NCI-H1092 treated with DMSO at 0.1 percent for 48 hours (cell line): ENCODE measurements at regions not wholly inside any gene's neighbourhood (a gene's known extent, or its start where the extent isn't known, plus 50 kb on each side); places are given as distances from the start of the nearest gene placed in this dataset.

Experiments used
- DNase-seq: peaks from one replicate; lab custom pipeline; 2025; lab: John Stamatoyannopoulos, UW

- no peak for DNase-seq
Observed at GRCh38 chr6:5946701-5947100, 60.0 kb downstream of the NRN1 start.

DNA sequence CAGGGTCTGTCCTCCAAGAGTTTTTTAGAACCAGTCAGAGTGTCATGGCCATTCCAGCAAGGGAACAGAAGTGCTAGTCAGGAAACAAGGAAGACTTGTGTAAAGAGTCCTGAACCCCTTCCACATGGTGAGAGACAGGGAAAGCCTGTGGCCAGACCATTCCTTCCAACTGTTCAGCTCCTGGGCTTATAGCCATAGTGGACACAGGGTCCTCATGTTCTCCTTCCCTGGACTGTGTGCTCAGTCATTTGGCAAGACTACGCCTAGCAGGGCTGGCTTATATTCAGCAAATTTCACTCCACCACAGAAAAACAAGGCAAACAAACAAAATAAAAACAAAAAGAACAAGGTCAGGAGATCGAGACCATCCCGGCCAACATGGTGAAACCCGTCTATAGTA lies 60.5 kb downstream of the NRN1 start:
- no peak for DNase-seq

DNA sequence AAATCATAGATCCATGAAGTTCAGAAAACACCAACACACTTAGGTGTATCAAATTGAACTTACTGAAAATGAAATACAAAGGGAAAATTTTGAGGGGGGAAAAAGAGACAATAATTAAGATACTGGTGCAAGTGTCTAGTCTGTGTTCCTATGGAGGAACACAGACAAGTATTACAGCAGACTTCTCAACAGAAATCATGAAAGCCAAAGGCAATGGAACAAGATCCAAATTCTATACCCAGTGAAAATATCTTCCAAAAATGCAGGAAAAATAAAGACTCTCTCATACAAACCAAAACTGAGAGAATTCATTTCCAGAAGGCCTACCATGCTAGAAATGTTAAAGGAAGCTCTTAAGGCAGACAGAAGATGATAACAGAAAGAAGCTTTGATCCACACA lies 63.1 kb downstream of the NRN1 start:
- no peak for DNase-seq

GRCh38 chr6:5942591-5942990 lies 64.1 kb downstream of the NRN1 start:
- DNase-seq: no peak

DNA sequence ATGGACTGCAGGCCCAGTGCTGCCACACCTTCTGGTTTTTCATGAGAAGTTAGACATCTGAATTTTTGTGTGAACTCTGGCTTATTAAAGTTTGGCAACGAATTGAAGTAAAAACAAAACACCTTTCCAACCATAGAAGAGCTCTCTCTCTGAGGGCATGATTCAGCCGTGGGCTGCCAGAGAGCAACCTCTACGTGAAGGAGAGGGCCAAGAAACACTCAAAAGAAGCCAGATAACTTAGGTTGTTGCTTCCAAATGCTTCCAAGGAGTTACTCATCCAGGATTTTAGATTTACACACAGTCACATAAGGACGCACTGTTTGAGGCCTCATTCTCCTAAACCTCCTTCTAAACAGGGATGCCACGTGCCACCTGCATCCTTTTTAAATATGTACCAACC lies 65.5 kb downstream of the NRN1 start:
- DNase-seq: no peak

- DNase-seq: no peak
Observed at GRCh38 chr6:5938934-5939333, 67.8 kb downstream of the NRN1 start.

DNA sequence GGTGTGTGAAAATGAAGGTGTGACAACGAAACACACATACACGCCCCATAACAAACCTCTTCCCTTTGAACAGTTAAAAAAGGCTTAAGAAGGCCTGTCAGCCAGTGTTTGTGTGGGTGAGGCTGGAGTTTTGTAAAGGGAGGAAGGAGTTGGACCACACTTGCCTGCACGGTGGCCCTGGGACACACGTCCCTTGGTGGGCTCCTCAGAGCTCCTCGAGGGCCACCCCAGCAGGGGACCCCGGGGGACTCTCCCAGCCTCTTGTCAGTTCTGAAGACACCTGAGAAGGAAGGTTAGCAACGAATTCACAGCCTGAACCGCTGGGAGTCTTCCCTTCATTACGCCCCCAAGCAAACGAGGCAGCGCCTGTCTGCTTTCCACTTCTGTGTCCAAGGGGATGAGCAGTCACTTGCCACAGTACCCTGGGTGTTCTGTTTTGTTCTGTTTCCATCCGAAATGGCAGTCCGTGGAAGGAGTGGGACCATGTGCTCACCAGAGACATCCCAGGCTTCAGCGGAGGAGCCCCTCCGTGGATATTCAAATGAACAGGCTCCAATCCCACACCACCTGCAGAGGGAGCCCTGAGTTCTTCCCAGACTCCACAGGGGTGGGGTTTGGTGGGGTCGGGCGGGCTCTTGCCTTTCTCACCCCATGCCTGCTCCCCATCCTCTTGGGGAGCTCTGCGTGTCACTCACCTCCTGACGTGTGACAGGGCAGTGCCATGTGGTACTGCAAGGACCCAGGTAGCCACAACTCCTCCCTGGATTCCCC lies 68.6 kb downstream of the NRN1 start:
- DNase-seq: no peak

DNA sequence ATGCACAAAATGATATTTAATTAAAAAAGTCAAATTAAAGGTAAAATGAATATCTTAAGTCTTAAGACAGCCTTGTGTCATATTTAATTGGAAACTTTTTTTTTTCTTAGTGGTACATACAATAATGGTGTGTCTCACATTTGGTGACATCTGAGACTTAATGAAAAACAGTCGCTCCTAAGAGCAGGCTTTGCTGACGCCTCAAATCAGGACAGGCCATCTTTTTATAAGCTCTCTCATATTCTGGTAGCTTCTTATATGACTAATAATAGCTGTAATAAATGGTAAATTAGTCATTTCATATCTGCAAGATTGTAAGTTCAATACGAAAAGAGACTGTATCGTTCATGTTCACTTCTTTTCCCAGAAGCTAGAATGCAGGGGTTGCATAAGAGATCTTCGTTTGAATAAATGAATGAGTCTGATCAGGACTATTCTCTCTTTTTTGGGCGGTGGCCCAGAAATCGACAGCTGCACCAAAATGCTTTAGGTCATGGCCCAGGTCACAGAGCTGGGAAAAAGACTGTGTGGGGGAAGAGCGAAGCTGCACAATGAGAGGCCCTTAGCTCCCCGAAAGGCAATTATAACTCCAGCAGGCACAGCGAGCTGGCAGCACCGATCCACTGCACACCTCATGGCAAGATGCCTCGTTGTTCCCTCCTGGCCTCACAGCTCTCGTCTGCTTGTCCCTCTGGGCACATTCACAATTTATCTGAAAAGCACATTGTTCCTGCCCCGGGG lies 69.4 kb downstream of the NRN1 start:
- peak; percentile 35 for DNase-seq

GRCh38 chr6:5936631-5937030 lies 70.1 kb downstream of the NRN1 start:
- DNase-seq: no peak

DNA sequence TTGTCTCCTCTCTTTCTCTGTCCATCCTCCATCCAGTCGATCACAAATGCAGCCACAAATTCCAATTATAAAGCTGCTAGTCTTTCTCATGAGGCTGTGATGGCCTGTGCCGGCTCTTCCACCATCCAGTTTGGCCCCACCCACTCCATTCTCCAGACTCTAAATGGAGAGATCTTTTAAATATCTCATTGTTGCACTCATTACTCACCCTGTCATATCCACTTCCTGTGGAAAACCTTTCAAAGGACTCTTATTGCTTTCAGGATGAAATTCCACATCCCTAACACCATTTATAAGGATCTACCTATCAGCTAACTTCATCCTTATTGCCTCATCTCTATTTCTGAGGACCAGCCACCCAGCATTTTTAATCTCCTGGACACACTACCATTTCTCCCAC lies 70.6 kb downstream of the NRN1 start:
- no peak for DNase-seq

DNA sequence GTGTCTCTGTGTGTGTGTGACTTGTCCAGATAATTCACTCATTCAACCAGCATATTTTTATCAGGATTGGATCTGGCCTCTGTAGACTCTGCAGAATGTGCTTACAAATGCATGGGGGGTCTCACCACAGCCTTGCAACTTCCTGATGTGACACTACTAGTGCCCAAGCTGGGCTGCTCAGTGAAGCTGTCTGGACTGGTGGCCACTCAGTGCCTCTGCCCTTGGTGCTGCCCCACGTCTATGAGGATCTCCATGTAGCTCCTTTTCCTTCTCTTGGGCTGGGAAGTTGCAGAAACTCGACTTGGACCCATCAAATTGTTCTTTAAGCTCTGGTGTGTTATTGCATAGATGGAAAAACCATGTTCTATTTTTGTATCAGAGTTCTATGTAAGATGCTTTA lies 75.8 kb downstream of the NRN1 start:
- no peak for DNase-seq

DNA sequence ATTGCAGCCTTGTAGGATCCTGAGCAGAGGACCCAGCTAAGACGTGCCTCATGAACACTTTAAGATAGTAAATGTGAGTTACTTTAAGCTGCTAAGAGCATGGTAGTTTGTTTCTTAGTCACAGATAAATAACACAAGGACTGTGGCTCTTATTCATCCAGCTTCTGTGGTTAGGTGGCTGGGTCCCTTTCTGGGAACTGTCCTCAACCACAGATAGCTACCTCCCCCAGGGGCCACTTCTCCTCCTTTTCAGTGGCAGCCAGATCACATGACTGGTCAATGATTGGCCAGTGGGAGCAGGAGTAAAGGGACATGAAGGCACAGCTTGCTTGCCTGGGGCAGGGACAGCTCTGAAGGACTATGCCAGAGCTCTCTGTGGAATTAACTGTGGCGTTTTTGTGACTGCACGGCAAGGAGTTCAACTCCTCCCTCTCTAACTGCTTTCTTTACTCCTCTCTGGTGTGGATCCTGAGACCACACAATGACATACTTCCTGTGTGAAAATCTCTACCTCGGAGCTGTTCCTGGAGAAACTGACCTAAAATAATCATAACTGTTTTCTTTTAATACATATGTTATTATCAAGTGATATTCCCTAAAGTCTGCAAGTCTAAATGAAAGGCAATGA lies 76.5 kb downstream of the NRN1 start:
- no peak for DNase-seq

GRCh38 chr6:5923840-5924239 lies 82.9 kb downstream of the NRN1 start:
- no peak for DNase-seq

GRCh38 chr6:5922230-5922629 lies 84.5 kb downstream of the NRN1 start:
- no peak for DNase-seq

DNA sequence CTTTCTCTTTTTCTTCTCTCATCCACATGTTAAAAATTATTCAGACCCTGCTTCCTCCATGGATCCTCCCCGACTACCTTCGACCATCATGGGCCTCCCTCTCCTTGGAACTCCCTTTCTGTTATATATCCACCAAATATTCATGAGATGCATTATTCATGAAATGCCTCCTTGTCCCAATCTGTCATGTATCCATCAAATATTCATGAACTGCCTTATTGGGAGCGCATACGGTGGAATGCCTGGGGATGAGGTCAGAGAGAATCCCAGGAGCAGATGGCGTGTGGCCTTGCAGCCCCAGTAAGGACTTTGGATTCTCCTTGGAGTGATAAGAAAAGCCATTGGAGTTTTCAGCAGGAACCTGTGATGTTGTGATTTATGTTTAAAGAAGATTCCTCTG lies 97.0 kb downstream of the NRN1 start:
- DNase-seq: no peak

GRCh38 chr6:5906842-5907241 lies 99.9 kb downstream of the NRN1 start:
- DNase-seq: no peak

GRCh38 chr6:5906340-5906670 lies 100.4 kb downstream of the NRN1 start:
- DNase-seq: no peak

- DNase-seq: no peak
Observed at GRCh38 chr6:5905431-5906339, 101.0 kb downstream of the NRN1 start.

DNA sequence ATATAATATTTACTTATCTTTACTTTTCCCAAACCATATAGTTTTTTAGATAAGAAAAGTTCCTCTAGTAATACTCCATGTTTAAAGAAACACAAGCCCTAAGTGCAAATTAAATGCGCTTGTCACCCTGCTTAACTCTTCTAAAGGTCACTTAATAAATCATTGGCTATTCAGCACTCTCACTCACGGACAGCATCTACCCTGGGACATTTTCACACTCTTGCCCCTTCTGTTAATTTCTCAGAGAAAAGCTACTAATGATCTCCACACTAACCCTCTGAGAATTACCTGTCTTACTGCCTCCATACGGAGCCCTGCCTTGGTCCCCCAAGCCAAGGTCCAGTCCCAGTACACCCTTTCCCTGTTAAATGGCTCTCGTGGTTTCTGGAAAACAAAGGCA lies 102.2 kb downstream of the NRN1 start:
- DNase-seq: no peak

- no peak for DNase-seq
Observed at GRCh38 chr6:5899216-5900045, 107.3 kb downstream of the NRN1 start.

GRCh38 chr6:5898563-5898962 lies 108.2 kb downstream of the NRN1 start:
- no peak for DNase-seq
